NCI-H1092 (cell line): ENCODE measurements at regions not wholly inside any gene's neighbourhood (a gene's known extent, or its start where the extent isn't known, plus 50 kb on each side); places are given as distances from the start of the nearest gene placed in this dataset.

Experiments
- DNase-seq: peaks from one replicate; lab custom pipeline; 2025; lab: John Stamatoyannopoulos, UW

DNA sequence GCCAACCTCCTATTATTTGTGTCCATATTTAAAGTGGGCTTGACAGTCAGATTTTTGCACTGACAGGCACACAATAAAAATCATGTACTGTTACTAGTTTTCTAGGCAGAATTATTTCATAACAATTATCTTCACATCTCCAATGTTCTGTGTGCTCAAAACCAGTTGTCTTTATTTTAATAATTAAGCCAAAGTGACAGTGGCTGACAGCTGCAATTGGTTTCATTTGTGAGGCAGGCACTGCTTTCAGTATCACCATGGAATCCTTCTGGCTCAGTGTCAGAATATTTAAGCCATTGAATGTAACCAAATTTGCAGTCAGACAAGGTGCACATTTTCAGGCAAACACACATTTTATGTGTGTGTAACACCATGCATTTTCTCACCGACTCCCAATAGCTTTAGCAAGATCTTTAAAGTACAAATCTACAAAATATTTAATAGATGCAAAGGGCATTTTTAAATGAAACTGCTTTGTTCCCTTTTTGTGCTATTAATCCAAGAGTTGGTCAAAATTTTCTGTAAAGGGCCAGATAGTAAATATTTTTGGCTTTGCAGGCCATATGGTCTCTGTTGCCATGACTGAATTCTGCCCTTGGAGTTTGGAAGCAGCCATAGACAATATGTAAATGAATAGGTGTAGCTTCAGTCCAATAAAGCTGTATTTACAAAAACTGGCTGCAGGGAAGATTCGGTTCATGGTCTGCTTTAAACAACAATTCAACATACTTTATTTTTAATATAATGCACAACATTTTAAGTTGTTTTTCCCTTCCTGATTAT is 486.0 kb downstream of the KCNJ2 start:
- peak; percentile 27 for DNase-seq

- no peak for DNase-seq
These were observed 489.0 kb downstream of the KCNJ2 start for GRCh38 chr17:70658317-70658716.

DNA sequence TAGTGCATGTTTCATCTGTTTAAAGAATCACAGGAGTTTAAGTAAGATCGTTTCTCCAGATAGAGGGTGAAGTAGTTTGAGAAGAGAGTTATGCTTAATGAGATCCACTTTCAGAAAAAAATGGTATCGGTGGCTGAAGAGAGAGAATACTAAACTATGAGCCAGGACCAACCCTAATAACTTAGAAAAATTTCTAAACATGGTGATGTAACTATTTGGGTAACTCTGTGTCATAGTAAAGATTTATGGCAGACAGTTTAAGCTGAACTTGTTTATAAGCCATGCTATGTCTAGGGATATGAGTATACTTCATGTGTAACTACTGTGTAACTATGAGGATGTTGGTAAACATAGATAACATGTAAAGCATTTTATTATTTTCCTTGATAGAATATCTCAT is 489.5 kb downstream of the KCNJ2 start:
- DNase-seq: no peak

GRCh38 chr17:70661342-70662222 is 492.2 kb downstream of the KCNJ2 start:
- DNase-seq: peak; percentile 79

DNA sequence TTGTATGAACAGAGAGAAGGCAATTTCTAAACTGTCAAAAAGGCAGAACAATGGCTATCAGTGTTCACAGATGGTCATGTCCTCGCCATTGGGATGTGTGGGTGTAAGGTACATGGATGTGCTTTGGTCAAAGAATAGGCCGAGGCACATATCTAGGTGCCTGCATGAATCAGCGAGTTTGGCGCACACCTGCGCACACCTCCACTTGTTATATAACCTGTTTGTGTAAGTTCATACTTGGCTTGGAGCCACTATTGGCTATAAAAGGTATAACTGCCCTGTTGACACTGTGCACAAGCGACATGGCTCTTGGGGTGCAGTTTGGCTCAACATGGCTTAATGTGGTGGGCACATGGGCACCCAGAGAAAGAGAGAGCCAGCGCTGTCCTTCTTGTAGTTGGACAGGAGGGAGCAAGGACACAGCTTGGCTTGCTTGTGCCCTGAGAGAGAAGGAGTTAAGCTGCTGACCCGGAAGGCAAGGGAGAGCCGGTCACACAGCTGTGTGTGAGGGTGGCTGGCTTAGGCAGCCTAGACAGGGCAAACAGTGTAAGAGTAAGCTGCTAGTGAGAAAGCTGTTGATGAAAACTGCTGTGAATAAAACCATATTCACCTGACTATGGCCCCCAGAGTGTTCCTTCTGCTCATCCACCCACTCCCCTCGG is 499.1 kb downstream of the KCNJ2 start:
- DNase-seq: no peak

- DNase-seq: no peak
These were observed 499.8 kb downstream of the KCNJ2 start for GRCh38 chr17:70668938-70669778.

GRCh38 chr17:70674061-70674460 is 504.7 kb downstream of the KCNJ2 start:
- no peak for DNase-seq

GRCh38 chr17:70675070-70675590 is 505.8 kb downstream of the KCNJ2 start:
- DNase-seq: no peak

GRCh38 chr17:70677783-70678647 is 508.7 kb downstream of the KCNJ2 start:
- no peak for DNase-seq

- DNase-seq: no peak
These were observed 509.6 kb downstream of the KCNJ2 start for GRCh38 chr17:70678889-70679288.

DNA sequence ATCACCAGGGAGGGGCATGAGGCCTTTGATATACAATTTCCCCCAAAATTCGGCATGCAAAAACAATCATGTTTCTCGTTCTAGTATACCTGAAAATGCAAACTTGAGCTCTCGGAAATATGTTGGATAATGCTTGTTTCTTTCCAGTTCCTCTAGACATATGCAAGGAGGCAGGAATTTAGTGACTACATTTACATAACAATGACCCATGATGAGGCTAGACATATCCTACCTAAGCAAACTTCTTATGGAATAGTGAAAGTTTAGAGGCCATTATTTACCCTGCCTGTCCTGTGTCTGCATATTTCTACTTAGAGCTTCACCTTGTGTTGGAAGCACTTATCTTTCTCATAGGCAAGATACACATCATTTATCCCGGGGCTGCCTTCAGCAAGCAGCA is 514.6 kb downstream of the KCNJ2 start:
- no peak for DNase-seq

- DNase-seq: no peak
These were observed 518.1 kb downstream of the KCNJ2 start for GRCh38 chr17:70687421-70687820.

DNA sequence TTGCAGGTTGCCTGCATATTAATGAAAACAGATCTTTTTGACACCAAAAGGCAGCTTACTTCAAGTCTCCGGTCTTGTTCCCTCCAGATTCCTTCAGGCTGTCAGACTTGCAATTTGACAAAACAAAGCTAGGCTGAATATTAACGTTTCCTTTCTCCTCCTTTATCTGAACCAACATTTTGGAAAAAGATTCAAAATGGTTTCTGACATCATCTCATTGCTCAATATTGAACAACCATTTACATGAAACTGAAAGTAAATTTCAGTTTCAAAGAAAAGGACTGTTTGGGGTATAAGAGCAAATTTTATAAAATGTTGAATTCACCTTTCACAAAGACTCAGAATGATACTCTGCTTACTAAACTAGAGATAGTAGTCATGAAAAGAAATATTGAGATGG is 521.8 kb downstream of the KCNJ2 start:
- DNase-seq: no peak

GRCh38 chr17:70699408-70699807 is 530.1 kb downstream of the KCNJ2 start:
- no peak for DNase-seq

GRCh38 chr17:70702683-70703255 is 533.4 kb downstream of the KCNJ2 start:
- DNase-seq: no peak

DNA sequence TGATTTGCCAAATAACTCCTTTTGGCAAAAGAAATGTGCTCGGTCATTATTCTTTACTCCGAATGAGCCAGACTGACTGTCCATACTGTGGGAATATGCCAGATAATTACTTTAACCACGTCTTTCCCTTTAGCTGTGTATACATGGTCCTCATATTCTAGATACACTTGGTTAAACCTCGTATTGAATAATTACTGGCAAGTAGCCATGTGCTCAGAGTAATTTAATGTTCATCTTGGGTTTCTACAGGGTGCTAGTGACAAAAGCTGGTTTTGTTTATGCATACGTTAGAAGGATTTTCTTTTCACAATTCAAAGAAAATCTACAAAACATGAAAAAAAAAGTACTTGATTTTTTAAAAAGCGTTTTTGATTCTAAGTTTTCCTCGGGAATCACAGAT is 540.3 kb downstream of the KCNJ2 start:
- DNase-seq: no peak

DNA sequence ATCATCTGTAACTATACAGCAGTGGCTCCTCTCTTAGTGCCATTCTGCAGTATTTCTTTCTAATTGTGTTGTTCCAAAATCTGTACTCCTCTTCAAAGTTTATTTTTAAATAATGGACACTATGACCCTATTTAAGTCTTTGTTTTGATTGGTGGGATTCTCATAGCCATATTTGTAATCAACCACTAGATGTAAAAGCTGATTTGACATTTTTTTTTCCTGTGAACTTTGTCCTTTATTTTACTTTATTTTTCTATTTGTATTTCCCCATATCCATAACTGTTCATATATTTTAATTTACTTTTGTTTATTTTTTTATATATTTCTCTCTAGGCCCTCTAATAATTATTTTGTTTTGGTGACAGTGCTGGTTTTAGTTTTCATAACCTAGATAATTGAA is 544.4 kb downstream of the KCNJ2 start:
- no peak for DNase-seq

DNA sequence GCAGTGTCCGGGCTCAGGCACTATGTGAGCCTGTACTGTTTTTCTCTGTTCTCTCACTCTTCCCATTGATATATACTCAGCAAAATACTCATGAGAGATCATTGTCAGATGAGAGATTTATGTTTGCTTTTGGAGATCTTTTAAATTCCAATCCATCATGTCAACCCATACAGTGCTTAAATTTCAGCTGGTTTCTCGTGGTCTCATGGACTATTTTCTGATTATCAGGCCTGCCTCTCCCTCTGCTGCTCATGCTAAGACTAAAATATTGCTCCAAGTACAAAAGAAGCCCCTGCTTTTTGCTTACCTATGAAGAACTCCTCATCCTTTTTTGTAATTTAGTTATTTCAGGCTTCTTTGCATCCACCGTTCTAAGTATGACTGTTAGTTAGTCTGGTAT is 547.2 kb downstream of the KCNJ2 start:
- no peak for DNase-seq

GRCh38 chr17:70717042-70717441 is 547.7 kb downstream of the KCNJ2 start:
- DNase-seq: no peak

DNA sequence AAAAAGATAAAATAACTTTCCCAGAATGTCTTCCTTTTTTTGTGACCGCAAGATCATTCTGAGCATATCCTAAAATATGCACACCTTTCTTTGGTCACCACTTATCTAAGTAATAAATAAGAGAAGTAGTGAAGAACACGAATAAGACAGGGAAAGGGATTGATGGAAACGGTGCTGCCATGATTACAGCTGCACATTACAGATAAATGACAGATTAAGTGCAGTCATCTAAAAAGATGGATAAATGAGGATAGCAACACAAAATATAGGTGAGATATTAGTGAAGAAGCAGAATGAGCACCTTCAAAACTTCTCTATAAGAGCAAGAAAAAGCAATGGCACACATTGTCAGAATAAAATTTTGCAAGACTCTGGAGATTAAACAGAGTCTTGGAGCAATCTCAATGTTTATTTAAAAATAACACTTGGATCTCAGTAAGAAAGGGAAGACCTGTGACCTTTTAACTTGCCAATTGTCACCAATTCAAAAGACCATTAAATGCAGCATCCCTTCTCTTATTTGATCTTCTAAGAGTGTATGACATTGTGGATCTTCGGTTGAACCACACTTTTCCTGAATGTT is 567.1 kb downstream of the KCNJ2 start:
- DNase-seq: no peak
